ENCODE measurements at regions not wholly inside any gene's neighbourhood (a gene's known extent, or its start where the extent isn't known, plus 50 kb on each side); places are given as distances from the start of the nearest gene placed in this dataset.

GRCh38 chr19:46925548-46925950 lies 64.8 kb downstream of the ARHGAP35 start:
- no peaks in the 10 kb centered on the region for H3K9me3 ChIP-seq (ENCODE audit: control insufficient read depth in 1 of 2, low read length in 2 of 2)
- peak overlapping the region in 1 of 2 donors; percentile 33 for H3K4me3 ChIP-seq (ENCODE audit: low read depth in 1 of 2, low read length in 2 of 2)
- peaks cover 30 to 41% of the 10 kb centered on the region in 2 donors for H3K4me1 ChIP-seq (ENCODE audit: control insufficient read depth in 1 of 2, insufficient read depth in 2 of 2, low read length in 2 of 2)
- no peak overlapping the region for H3K9ac ChIP-seq (ENCODE audit: low read depth in 1 of 2, low read length in 2 of 2)
- no peaks in the 10 kb centered on the region for H3K27me3 ChIP-seq (ENCODE audit: control insufficient read depth in 1 of 2, insufficient read depth in 2 of 2, low read length in 2 of 2)
- peaks cover 10 to 21% of the 10 kb centered on the region in 2 donors for H3K36me3 ChIP-seq (ENCODE audit: control insufficient read depth in 1 of 2, insufficient read depth in 2 of 2, low read length in 2 of 2)
- H3K27ac ChIP-seq (ENCODE audit: low read depth, low read length): peak overlapping the region; percentile 37

GRCh38 chr19:46926170-46927071 lies 65.6 kb downstream of the ARHGAP35 start:
- Histone ChIP-seq H3K27ac (ENCODE audit: low read depth, low read length) (no peak overlapping the region), H3K36me3 (ENCODE audit: control insufficient read depth in 1 of 2, insufficient read depth in 2 of 2, low read length in 2 of 2) (peaks cover 10 to 12% of the 10 kb centered on the region in 2 donors), H3K9me3 (ENCODE audit: control insufficient read depth in 1 of 2, low read length in 2 of 2) (no peaks in the 10 kb centered on the region), H3K4me3 (ENCODE audit: low read depth in 1 of 2, low read length in 2 of 2) (no peak overlapping the region), H3K9ac (ENCODE audit: low read depth in 1 of 2, low read length in 2 of 2) (no peak overlapping the region), H3K4me1 (ENCODE audit: control insufficient read depth in 1 of 2, insufficient read depth in 2 of 2, low read length in 2 of 2) (peaks cover 30 to 41% of the 10 kb centered on the region in 2 donors), H3K27me3 (ENCODE audit: control insufficient read depth in 1 of 2, insufficient read depth in 2 of 2, low read length in 2 of 2) (no peaks in the 10 kb centered on the region)

GRCh38 chr19:46927106-46927505 lies 66.3 kb downstream of the ARHGAP35 start:
- Histone ChIP-seq H3K4me3 (ENCODE audit: low read depth in 1 of 2, low read length in 2 of 2) (no peak overlapping the region), H3K4me1 (ENCODE audit: control insufficient read depth in 1 of 2, insufficient read depth in 2 of 2, low read length in 2 of 2) (peaks cover 30 to 41% of the 10 kb centered on the region in 2 donors), H3K36me3 (ENCODE audit: control insufficient read depth in 1 of 2, insufficient read depth in 2 of 2, low read length in 2 of 2) (peaks cover 4 to 5% of the 10 kb centered on the region in 2 donors), H3K27ac (ENCODE audit: low read depth, low read length) (no peak overlapping the region), H3K27me3 (ENCODE audit: control insufficient read depth in 1 of 2, insufficient read depth in 2 of 2, low read length in 2 of 2) (no peaks in the 10 kb centered on the region), H3K9ac (ENCODE audit: low read depth in 1 of 2, low read length in 2 of 2) (no peak overlapping the region), H3K9me3 (ENCODE audit: control insufficient read depth in 1 of 2, low read length in 2 of 2) (no peaks in the 10 kb centered on the region)

- Histone ChIP-seq H3K4me3 (ENCODE audit: low read depth in 1 of 2, low read length in 2 of 2) (no peak overlapping the region), H3K4me1 (ENCODE audit: control insufficient read depth in 1 of 2, insufficient read depth in 2 of 2, low read length in 2 of 2) (peaks cover 33 to 41% of the 10 kb centered on the region in 2 donors), H3K27me3 (ENCODE audit: control insufficient read depth in 1 of 2, insufficient read depth in 2 of 2, low read length in 2 of 2) (no peaks in the 10 kb centered on the region), H3K9ac (ENCODE audit: low read depth in 1 of 2, low read length in 2 of 2) (no peak overlapping the region), H3K27ac (ENCODE audit: low read depth, low read length) (no peak overlapping the region), H3K36me3 (ENCODE audit: control insufficient read depth in 1 of 2, insufficient read depth in 2 of 2, low read length in 2 of 2) (no peaks in the 10 kb centered on the region), H3K9me3 (ENCODE audit: control insufficient read depth in 1 of 2, low read length in 2 of 2) (no peaks in the 10 kb centered on the region)
These were observed 67.1 kb downstream of the ARHGAP35 start for GRCh38 chr19:46927893-46928292.

- Histone ChIP-seq H3K9me3 (ENCODE audit: control insufficient read depth in 1 of 2, low read length in 2 of 2) (no peaks in the 10 kb centered on the region), H3K27me3 (ENCODE audit: control insufficient read depth in 1 of 2, insufficient read depth in 2 of 2, low read length in 2 of 2) (no peaks in the 10 kb centered on the region), H3K9ac (ENCODE audit: low read depth in 1 of 2, low read length in 2 of 2) (no peak overlapping the region), H3K36me3 (ENCODE audit: control insufficient read depth in 1 of 2, insufficient read depth in 2 of 2, low read length in 2 of 2) (no peaks in the 10 kb centered on the region), H3K27ac (ENCODE audit: low read depth, low read length) (no peak overlapping the region), H3K4me1 (ENCODE audit: control insufficient read depth in 1 of 2, insufficient read depth in 2 of 2, low read length in 2 of 2) (peaks cover 32 to 40% of the 10 kb centered on the region in 2 donors), H3K4me3 (ENCODE audit: low read depth in 1 of 2, low read length in 2 of 2) (no peak overlapping the region)
These were observed 68.2 kb downstream of the ARHGAP35 start for GRCh38 chr19:46928951-46929350.

- Histone ChIP-seq H3K27me3 (ENCODE audit: control insufficient read depth in 1 of 2, insufficient read depth in 2 of 2, low read length in 2 of 2) (no peaks in the 10 kb centered on the region), H3K27ac (ENCODE audit: low read depth, low read length) (no peak overlapping the region), H3K4me1 (ENCODE audit: control insufficient read depth in 1 of 2, insufficient read depth in 2 of 2, low read length in 2 of 2) (peaks cover 21% of the 10 kb centered on the region in 2 donors), H3K9ac (ENCODE audit: low read depth in 1 of 2, low read length in 2 of 2) (no peak overlapping the region), H3K36me3 (ENCODE audit: control insufficient read depth in 1 of 2, insufficient read depth in 2 of 2, low read length in 2 of 2) (no peaks in the 10 kb centered on the region), H3K9me3 (ENCODE audit: control insufficient read depth in 1 of 2, low read length in 2 of 2) (no peaks in the 10 kb centered on the region), H3K4me3 (ENCODE audit: low read depth in 1 of 2, low read length in 2 of 2) (no peak overlapping the region)
These were observed 70.4 kb downstream of the ARHGAP35 start for GRCh38 chr19:46931202-46931601.

GRCh38 chr19:46932346-46932745 lies 71.5 kb downstream of the ARHGAP35 start:
- H3K4me1 ChIP-seq (ENCODE audit: control insufficient read depth in 1 of 2, insufficient read depth in 2 of 2, low read length in 2 of 2): peaks cover 10 to 15% of the 10 kb centered on the region in 2 donors
- H3K9me3 ChIP-seq (ENCODE audit: control insufficient read depth in 1 of 2, low read length in 2 of 2): no peaks in the 10 kb centered on the region
- no peaks in the 10 kb centered on the region for H3K27me3 ChIP-seq (ENCODE audit: control insufficient read depth in 1 of 2, insufficient read depth in 2 of 2, low read length in 2 of 2)
- peaks cover 0 to under 1% of the 10 kb centered on the region in 2 donors for H3K36me3 ChIP-seq (ENCODE audit: control insufficient read depth in 1 of 2, insufficient read depth in 2 of 2, low read length in 2 of 2)
- H3K9ac ChIP-seq (ENCODE audit: low read depth in 1 of 2, low read length in 2 of 2): no peak overlapping the region
- no peak overlapping the region for H3K4me3 ChIP-seq (ENCODE audit: low read depth in 1 of 2, low read length in 2 of 2)
- H3K27ac ChIP-seq (ENCODE audit: low read depth, low read length): no peak overlapping the region

- H3K27me3 ChIP-seq (ENCODE audit: control insufficient read depth in 1 of 2, insufficient read depth in 2 of 2, low read length in 2 of 2): no peaks in the 10 kb centered on the region
- H3K4me3 ChIP-seq (ENCODE audit: low read depth in 1 of 2, low read length in 2 of 2): no peak overlapping the region
- H3K9ac ChIP-seq (ENCODE audit: low read depth in 1 of 2, low read length in 2 of 2): no peak overlapping the region
- H3K4me1 ChIP-seq (ENCODE audit: control insufficient read depth in 1 of 2, insufficient read depth in 2 of 2, low read length in 2 of 2): peaks cover 4 to 15% of the 10 kb centered on the region in 2 donors
- H3K27ac ChIP-seq (ENCODE audit: low read depth, low read length): no peak overlapping the region
- H3K9me3 ChIP-seq (ENCODE audit: control insufficient read depth in 1 of 2, low read length in 2 of 2): no peaks in the 10 kb centered on the region
- H3K36me3 ChIP-seq (ENCODE audit: control insufficient read depth in 1 of 2, insufficient read depth in 2 of 2, low read length in 2 of 2): peaks cover 6 to 11% of the 10 kb centered on the region in 2 donors
These were observed 74.4 kb downstream of the ARHGAP35 start for GRCh38 chr19:46935066-46935663.

GRCh38 chr19:46943150-46943946 lies 76.3 kb upstream of the NPAS1 start:
- Histone ChIP-seq H3K4me1 (ENCODE audit: control insufficient read depth in 1 of 2, insufficient read depth in 2 of 2, low read length in 2 of 2) (peaks cover 38 to 46% of the 10 kb centered on the region in 2 donors), H3K27ac (ENCODE audit: low read depth, low read length) (no peak overlapping the region)

More at GRCh38 chr19:46943150-46943946, 76.3 kb upstream of the NPAS1 start:
- Histone ChIP-seq H3K9me3 (ENCODE audit: control insufficient read depth in 1 of 2, low read length in 2 of 2) (no peaks in the 10 kb centered on the region), H3K4me3 (ENCODE audit: low read depth in 1 of 2, low read length in 2 of 2) (no peak overlapping the region), H3K36me3 (ENCODE audit: control insufficient read depth in 1 of 2, insufficient read depth in 2 of 2, low read length in 2 of 2) (peaks cover 3 to 12% of the 10 kb centered on the region in 2 donors), H3K9ac (ENCODE audit: low read depth in 1 of 2, low read length in 2 of 2) (no peak overlapping the region), H3K27me3 (ENCODE audit: control insufficient read depth in 1 of 2, insufficient read depth in 2 of 2, low read length in 2 of 2) (no peaks in the 10 kb centered on the region)
